K562 (cell line): ENCODE measurements at regions not wholly inside any gene's neighbourhood (a gene's known extent, or its start where the extent isn't known, plus 50 kb on each side); places are given as distances from the start of the nearest gene placed in this dataset.

Experiments
- KAT7 ChIP-seq: sonication (generic); formaldehyde crosslinking; IDR thresholded peaks from 2 replicates; pipeline ENCODE4 v1.8.0; 2022; ENCODE audit warnings: missing genetic modification reagents, mild to moderate bottlenecking, borderline replicate concordance
- NBN ChIP-seq: fragments of 450-650 bp; IDR thresholded peaks from 2 replicates; pipeline ENCODE4 v1.6.1; 2016; ENCODE audit warnings: low read depth, mild to moderate bottlenecking
- NR2C1 ChIP-seq, 2 experiments: fragments of 450-650 bp; IDR thresholded peaks; 2 replicates each; pipeline ENCODE4 v1.6.1; 2017; ENCODE audit warnings: mild to moderate bottlenecking in 2 of 2, antibody characterized with exemption in 1 of 2, inconsistent platforms in 1 of 2, missing compliant biosample characterization in 1 of 2, missing genetic modification characterization in 1 of 2
- SP1 ChIP-seq: sonication (generic); formaldehyde crosslinking; IDR thresholded peaks from 2 replicates; pipeline ENCODE4 v1.8.1; 2022; ENCODE audit warnings: mild to moderate bottlenecking, missing genetic modification reagents
- ZNF584 ChIP-seq: fragments of 200-800 bp; sonication (Bioruptor generic); IDR thresholded peaks from 2 replicates; pipeline ENCODE4 v1.6.1; 2016; ENCODE audit warnings: low read depth, mild to moderate bottlenecking, missing genetic modification characterization, missing compliant biosample characterization

- TF ChIP-seq NR2C1 (IDR thresholded peaks at IDR 0.05) (no peak), NR2C1 (tag; IDR thresholded peaks at IDR 0.05) (no peak), ZNF584 (no peak), NBN (no peak), SP1 (CRISPR knock-in tag) (no peak), KAT7 (CRISPR knock-in tag) (no peak)
Observed at GRCh38 chr3:98702166-98702565, 61.0 kb upstream of the ST3GAL6 start.
